ENCODE measurements at regions not wholly inside any gene's neighbourhood (a gene's known extent, or its start where the extent isn't known, plus 50 kb on each side); places are given as distances from the start of the nearest gene placed in this dataset.

DNA sequence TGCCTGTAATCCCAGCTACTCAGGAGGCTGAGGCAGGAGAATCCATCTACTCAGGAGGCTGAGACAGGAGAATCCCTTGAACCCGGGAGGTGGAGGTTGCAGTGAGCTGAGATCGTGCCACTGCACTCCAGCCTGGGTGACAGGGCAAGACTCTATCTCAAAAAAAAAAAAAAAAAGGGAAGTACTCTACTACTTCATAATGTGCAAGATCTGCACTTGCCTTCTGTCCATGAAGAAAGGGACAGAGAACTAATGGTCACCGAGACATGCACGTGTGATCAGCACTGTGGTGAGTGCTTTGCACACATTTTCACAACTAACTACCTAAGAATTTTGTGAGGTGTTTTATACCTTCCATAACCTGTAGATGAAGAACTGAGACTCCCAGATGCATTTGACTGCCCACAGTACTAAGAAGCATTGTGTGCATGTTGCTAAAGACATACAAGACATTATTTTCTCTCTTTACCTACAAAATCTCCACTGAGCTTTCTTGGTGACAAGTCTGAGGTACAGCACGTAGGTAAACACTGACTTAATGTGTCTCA, 784.8 kb upstream of the ID2 start:
- TF ChIP-seq, protein P1, sequence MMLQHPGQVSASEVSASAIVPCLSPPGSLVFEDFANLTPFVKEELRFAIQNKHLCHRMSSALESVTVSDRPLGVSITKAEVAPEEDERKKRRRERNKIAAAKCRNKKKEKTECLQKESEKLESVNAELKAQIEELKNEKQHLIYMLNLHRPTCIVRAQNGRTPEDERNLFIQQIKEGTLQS (IDR thresholded peaks at IDR 0.05): no peak
- TF ChIP-seq SP1 (IDR thresholded peaks at IDR 0.05) (no peak), YY1 (IDR thresholded peaks at IDR 0.05) (no peak), JUND (IDR thresholded peaks at IDR 0.05) (no peak), TAF1 (conservative IDR thresholded peaks at IDR 0.05) (no peak), GABPA (IDR thresholded peaks at IDR 0.05 in 1 of 2, conservative IDR thresholded peaks at IDR 0.05 in 1 of 2) (no peak), FOXA1 (IDR thresholded peaks at IDR 0.05) (no peak), FOXA2 (IDR thresholded peaks at IDR 0.05) (no peak), RAD21 (IDR thresholded peaks at IDR 0.05) (no peak)
- TF ChIP-seq, protein P2, sequence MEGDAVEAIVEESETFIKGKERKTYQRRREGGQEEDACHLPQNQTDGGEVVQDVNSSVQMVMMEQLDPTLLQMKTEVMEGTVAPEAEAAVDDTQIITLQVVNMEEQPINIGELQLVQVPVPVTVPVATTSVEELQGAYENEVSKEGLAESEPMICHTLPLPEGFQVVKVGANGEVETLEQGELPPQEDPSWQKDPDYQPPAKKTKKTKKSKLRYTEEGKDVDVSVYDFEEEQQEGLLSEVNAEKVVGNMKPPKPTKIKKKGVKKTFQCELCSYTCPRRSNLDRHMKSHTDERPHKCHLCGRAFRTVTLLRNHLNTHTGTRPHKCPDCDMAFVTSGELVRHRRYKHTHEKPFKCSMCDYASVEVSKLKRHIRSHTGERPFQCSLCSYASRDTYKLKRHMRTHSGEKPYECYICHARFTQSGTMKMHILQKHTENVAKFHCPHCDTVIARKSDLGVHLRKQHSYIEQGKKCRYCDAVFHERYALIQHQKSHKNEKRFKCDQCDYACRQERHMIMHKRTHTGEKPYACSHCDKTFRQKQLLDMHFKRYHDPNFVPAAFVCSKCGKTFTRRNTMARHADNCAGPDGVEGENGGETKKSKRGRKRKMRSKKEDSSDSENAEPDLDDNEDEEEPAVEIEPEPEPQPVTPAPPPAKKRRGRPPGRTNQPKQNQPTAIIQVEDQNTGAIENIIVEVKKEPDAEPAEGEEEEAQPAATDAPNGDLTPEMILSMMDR (IDR thresholded peaks at IDR 0.05; ENCODE audit: low read depth, low read length, missing input control): no peak
- TF ChIP-seq, protein P3, sequence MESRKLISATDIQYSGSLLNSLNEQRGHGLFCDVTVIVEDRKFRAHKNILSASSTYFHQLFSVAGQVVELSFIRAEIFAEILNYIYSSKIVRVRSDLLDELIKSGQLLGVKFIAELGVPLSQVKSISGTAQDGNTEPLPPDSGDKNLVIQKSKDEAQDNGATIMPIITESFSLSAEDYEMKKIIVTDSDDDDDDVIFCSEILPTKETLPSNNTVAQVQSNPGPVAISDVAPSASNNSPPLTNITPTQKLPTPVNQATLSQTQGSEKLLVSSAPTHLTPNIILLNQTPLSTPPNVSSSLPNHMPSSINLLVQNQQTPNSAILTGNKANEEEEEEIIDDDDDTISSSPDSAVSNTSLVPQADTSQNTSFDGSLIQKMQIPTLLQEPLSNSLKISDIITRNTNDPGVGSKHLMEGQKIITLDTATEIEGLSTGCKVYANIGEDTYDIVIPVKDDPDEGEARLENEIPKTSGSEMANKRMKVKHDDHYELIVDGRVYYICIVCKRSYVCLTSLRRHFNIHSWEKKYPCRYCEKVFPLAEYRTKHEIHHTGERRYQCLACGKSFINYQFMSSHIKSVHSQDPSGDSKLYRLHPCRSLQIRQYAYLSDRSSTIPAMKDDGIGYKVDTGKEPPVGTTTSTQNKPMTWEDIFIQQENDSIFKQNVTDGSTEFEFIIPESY (IDR thresholded peaks at IDR 0.05): no peak
- TF ChIP-seq, protein P4, sequence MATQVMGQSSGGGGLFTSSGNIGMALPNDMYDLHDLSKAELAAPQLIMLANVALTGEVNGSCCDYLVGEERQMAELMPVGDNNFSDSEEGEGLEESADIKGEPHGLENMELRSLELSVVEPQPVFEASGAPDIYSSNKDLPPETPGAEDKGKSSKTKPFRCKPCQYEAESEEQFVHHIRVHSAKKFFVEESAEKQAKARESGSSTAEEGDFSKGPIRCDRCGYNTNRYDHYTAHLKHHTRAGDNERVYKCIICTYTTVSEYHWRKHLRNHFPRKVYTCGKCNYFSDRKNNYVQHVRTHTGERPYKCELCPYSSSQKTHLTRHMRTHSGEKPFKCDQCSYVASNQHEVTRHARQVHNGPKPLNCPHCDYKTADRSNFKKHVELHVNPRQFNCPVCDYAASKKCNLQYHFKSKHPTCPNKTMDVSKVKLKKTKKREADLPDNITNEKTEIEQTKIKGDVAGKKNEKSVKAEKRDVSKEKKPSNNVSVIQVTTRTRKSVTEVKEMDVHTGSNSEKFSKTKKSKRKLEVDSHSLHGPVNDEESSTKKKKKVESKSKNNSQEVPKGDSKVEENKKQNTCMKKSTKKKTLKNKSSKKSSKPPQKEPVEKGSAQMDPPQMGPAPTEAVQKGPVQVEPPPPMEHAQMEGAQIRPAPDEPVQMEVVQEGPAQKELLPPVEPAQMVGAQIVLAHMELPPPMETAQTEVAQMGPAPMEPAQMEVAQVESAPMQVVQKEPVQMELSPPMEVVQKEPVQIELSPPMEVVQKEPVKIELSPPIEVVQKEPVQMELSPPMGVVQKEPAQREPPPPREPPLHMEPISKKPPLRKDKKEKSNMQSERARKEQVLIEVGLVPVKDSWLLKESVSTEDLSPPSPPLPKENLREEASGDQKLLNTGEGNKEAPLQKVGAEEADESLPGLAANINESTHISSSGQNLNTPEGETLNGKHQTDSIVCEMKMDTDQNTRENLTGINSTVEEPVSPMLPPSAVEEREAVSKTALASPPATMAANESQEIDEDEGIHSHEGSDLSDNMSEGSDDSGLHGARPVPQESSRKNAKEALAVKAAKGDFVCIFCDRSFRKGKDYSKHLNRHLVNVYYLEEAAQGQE (IDR thresholded peaks at IDR 0.05): no peak
- TF ChIP-seq, protein P5, sequence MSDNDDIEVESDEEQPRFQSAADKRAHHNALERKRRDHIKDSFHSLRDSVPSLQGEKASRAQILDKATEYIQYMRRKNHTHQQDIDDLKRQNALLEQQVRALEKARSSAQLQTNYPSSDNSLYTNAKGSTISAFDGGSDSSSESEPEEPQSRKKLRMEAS (IDR thresholded peaks at IDR 0.05): no peak
